Amniotic epithelial cell (primary cell): ENCODE measurements at regions not wholly inside any gene's neighbourhood (a gene's known extent, or its start where the extent isn't known, plus 50 kb on each side); places are given as distances from the start of the nearest gene placed in this dataset.

Experiments used
- DNase-seq: peaks from one replicate; pipeline ENCODE4 v3.0.0-alpha.2; 2010; ENCODE audit warnings: low read depth

GRCh38 chr16:6200861-6201260 lies 1103.3 kb upstream of the EEF2KMT start:
- no peak for DNase-seq

GRCh38 chr16:6200271-6200670 lies 1102.7 kb upstream of the EEF2KMT start:
- no peak for DNase-seq

DNA sequence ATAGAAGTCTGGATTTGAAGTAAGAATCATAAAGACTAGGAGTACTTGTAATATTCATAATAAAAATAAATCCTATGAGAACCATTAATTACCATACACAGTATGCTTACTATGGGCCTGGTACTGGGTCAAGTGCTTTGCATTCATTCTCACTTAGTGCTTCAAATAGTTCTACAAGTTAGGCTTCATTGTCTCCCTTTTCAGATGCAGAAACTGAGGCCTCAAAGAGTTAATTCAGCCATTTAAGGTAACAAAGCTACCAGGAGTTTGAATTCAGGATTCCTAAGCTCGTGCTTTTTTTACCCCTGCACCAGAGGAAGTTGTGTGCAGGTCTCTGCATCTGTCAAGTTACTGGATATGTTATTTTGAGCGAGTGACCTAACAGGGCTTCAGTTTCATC lies 1098.4 kb upstream of the EEF2KMT start:
- DNase-seq, result no peak

DNA sequence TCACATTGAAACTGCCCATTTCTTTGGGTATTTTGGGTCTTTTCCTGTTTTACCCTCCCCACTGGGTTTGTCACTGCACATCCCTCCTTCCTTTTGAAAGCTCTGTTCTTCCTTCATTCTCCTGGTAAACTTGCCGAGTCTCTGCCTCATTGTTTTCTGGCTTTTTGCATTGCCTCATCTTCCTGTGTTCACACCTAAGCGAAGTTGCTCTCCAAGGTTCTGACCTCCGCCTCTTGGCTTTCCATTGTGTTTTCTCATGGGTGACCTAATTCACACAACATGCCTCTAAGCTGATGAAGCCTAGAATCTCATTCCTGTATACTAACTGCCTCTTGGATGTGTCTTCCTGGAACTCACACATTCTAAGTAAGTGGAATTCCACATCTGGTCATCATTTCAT lies 1096.1 kb upstream of the EEF2KMT start:
- DNase-seq, result no peak

DNA sequence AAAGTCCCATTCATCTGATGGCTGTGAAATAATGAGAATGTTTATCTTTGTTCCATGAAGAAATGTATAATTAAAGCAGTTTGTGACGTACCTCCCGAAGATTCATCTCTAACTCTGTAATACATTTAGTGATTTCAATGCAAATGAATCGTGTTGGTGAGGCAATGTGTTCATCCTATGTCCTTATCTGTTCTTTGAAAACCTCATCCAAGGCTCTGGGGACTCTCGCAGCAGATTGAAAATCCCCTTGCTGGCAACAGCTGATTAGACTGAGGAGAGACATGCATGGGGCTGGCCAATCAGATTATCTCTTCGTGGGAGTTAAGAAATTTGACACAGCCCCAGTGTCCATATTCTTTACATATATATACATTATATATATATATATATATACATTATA lies 1095.4 kb upstream of the EEF2KMT start:
- no peak for DNase-seq

GRCh38 chr16:6192532-6192931 lies 1094.9 kb upstream of the EEF2KMT start:
- DNase-seq, result no peak

DNA sequence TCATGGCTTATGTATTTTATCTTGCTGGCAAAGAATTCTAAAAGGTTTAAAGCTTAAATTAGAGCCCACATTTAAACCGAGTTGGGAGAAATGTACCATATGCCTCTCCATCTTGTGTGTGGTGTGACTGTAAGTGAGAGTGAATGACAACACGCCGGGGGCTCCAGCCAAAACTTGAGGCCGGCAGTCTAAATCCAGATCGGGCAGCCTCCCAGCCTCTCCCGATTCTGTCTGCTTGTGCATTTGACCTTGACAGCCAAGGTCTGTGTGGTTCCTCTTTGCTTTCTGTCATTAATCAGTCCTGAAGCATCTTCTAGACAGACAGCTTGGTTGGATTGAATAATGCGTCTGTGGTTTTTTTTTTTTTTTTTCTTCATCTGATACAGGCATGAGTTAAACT lies 1093.2 kb upstream of the EEF2KMT start:
- no peak for DNase-seq

DNA sequence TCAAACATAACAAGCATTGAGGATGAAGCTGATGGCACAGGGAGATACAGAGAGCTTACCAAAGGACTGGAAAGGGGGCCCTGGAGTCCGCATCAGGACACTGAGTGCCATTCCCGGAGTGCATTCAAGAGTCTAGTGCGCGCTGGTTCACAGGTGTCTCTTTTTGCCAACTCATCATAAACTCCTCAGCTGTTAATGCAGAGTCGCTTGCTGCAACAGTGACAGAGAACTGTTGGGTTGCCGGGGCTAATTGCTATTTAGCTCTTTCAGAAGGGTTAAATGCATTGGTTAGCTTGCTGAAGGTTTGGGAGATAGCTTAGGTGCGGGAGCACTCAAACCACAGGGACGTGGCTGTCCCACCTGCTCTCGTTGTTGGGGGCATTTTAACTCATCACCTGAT lies 1091.6 kb upstream of the EEF2KMT start:
- DNase-seq, result no peak

- no peak for DNase-seq
Observed at GRCh38 chr16:6177616-6178180, 1080.1 kb upstream of the EEF2KMT start.

GRCh38 chr16:6170022-6170421 lies 1072.4 kb upstream of the EEF2KMT start:
- DNase-seq, result no peak

GRCh38 chr16:6165330-6165979 lies 1067.9 kb upstream of the EEF2KMT start:
- no peak for DNase-seq

- no peak for DNase-seq
Observed at GRCh38 chr16:6160871-6161270, 1063.3 kb upstream of the EEF2KMT start.

DNA sequence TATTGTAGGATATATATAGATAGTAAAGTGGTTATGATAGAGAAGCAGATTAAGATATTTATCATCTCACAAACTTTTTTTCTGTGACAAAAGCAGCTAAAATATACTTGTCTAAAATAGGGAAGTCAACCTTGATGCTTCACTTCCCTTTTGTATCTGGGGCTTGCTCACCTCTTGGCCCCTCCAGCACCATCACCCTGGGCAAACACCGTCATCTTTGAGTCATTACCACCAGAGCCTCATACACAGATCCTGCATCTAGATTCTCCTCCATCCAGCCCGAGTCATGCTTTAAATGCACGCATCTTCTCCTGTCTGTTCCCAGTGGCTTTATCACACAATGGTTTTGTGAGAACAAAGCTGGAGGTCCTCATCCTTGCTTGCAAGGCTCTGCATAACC lies 1062.7 kb upstream of the EEF2KMT start:
- no peak for DNase-seq

DNA sequence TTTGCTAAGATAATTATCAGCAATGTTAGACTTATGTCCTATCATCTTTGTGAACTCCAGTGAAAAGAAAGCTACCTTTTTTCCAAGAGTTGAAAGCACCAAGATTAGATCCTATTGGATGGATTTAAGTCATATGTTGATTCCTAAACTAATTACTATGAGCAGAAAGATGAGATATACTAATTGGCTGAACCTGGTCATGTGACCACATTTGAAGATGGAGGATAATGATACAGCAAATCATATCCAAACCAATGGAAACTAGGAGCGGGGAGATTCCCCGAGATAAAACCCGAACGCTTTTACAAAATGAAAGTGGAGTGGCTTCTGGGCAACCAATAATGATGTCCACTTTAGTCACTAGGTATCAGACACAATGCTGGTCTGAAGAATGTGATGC lies 1060.2 kb upstream of the EEF2KMT start:
- no peak for DNase-seq

DNA sequence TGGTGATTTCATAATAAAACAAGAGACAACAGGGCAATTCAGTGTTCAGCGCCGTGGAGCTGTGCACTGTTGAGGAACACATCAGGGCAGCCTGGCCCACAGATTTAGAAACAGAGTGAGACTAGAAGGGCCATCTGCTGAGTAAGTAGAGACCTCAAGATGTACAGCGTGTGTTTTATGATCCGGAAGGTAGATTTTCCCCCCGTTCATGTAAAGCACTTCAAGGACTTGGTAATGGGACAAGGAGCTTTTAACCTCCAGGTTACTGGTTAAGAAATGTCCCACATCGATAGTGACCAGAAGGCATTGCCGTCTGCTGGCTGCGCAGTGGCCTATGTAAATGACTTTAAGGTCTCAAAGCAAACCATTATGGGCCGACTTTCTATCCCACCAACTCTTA lies 1057.7 kb upstream of the EEF2KMT start:
- no peak for DNase-seq

DNA sequence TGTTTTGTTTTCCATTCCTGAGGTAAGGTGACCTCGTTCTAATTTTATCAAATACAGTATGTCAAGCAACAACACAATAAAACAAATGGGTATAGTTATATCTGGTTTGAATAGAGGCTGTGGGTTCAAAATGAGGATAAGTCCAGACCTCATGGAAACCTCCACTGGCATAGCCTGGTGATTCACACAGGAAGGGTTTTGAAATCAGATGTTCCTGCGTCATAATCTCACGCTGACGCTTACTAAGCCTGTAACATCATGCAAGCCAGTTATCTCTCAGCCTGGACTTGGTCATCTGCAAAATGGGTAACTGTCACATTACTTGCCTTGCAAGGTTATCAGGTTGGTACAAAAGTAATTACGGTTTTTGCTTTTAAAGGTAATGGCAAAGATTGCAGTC lies 1056.3 kb upstream of the EEF2KMT start:
- no peak for DNase-seq

DNA sequence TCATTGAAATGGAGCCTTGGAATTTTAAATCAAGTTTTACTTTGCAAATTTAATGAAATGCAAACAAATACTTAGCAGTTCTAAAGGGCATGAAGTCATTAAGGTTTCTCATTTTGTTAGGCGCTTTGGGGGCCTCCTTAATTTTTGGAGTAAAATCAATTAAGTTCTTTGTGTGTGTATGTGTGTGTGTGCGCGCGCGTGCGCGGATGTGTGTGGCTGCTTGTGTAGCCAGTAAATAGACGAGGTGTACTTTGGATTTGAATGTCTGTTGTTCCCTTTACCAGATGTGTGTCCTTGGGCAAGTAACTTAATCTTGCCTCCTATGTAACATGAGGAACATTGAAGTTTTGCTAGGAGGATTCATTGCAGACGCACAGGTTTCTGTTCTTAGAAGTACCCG lies 1051.4 kb upstream of the EEF2KMT start:
- no peak for DNase-seq

DNA sequence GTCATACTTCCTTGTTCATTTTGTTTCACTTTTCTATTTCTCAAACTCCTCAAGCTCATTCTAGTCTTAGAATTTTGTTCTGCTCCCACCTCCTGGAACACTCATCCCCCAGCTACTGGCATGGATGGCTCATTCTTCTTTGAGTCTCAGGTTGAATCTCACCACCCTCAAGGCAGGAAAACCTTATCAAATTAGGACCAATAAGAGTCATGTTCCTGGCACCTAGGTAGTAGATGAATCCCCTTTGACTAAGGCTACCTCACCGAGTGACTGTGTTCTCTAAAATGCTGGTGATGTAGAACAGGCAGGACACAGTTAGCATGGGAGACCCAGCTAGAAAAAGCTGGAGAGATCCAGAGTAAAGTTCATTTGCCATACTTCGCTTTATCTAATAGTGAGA lies 1050.8 kb upstream of the EEF2KMT start:
- DNase-seq, result no peak

GRCh38 chr16:6146874-6147425 lies 1049.4 kb upstream of the EEF2KMT start:
- no peak for DNase-seq

GRCh38 chr16:6146356-6146755 lies 1048.8 kb upstream of the EEF2KMT start:
- DNase-seq, result no peak

DNA sequence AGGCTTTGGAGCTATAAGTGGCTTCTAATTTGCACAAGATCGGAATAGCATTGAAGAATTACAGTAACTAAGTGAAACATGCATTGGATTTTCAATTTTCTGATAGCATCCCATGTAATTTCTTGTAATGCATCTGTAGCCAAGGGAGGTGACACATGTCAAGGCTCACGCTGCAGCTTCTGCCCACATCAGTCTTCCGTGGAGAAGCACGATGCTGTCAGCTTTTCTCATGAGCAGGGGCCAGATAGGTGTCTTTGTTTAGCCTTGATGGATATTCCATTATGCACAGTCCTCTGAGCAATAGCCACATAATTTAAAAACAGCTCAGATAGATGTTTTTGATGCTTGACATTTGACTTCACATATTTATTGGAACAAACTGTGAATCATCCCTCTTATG lies 1046.9 kb upstream of the EEF2KMT start:
- no peak for DNase-seq

DNA sequence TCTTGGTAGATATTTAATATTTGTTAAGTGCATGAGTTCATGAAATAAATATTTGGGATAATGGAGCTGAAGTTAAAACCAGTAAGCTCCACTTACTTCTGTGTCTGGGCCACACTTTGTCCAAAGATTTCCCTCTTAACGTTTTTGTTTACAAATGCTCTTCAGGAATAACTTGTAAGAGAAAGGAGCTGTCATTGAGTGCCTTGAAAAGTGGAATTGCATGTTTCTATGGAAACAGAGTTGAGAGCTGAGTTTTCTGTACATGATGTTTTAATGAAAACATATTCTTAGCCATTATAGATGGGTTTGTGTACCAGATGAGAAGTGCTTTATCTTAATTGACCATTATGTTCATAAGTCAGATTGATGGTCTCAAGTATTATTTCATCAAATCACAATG lies 1045.4 kb upstream of the EEF2KMT start:
- DNase-seq, result no peak

DNA sequence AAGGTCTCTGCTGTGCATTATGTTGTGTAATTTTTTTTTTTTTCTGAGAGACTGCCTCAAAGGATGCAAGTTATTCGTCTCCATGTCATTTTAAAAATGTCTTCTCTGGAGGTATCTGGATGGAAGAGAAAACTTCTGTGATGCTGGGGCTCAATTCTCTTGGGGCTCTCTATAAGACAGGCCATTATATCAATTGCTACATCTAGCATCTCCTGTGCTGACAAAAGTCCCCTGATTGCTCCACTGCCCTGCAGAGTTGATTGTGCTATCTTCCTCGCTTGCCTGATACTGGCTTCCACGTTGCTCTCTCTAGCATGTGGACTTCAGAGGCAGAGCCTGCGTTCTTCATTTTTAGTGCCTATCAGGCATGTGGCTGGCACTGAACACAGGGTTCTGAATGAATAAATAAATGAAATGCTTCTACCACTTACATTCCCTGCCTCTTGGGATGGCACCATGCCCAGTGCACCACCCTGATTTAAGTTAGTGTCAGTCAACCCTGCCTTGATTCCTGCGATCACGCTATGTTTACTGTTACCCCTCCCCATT lies 1035.5 kb upstream of the EEF2KMT start:
- no peak for DNase-seq

- no peak for DNase-seq
Observed at GRCh38 chr16:6132121-6132520, 1034.5 kb upstream of the EEF2KMT start.
